ENCODE measurements at regions not wholly inside any gene's neighbourhood (a gene's known extent, or its start where the extent isn't known, plus 50 kb on each side); places are given as distances from the start of the nearest gene placed in this dataset.

- Histone ChIP-seq H2AFZ (ENCODE audit: low read length) (no peak overlapping the region), H3K36me3 (ENCODE audit: insufficient read depth, low read length) (no peaks in the 10 kb centered on the region), H3K4me3 (ENCODE audit: low read depth, low read length, poor library complexity, severe bottlenecking) (no peak overlapping the region), H3K27ac (ENCODE audit: low read depth, low read length, poor library complexity, severe bottlenecking) (no peak overlapping the region), H3K9me3 (ENCODE audit: low read length) (no peaks in the 10 kb centered on the region), H4K20me1 (ENCODE audit: insufficient read depth, low read length) (no peaks in the 10 kb centered on the region), H3K4me1 (ENCODE audit: insufficient read depth, low read length, poor library complexity, severe bottlenecking) (no peaks in the 10 kb centered on the region), H3K9me2 (ENCODE audit: insufficient read depth, low read length) (no peaks in the 10 kb centered on the region), H3K79me2 (ENCODE audit: insufficient read depth, low read depth, low read length) (no peaks in the 10 kb centered on the region), H3K4me2 (ENCODE audit: low read length) (no peak overlapping the region)
- POLR2A ChIA-PET = no interaction called here
- DNase-seq (ENCODE audit: low spot score) = no peak
- TF ChIP-seq EZH2phosphoT487 (IDR thresholded peaks at IDR 0.05; ENCODE audit: borderline replicate concordance, low read depth, low read length) = no peak
- TF ChIP-seq, protein P1, sequence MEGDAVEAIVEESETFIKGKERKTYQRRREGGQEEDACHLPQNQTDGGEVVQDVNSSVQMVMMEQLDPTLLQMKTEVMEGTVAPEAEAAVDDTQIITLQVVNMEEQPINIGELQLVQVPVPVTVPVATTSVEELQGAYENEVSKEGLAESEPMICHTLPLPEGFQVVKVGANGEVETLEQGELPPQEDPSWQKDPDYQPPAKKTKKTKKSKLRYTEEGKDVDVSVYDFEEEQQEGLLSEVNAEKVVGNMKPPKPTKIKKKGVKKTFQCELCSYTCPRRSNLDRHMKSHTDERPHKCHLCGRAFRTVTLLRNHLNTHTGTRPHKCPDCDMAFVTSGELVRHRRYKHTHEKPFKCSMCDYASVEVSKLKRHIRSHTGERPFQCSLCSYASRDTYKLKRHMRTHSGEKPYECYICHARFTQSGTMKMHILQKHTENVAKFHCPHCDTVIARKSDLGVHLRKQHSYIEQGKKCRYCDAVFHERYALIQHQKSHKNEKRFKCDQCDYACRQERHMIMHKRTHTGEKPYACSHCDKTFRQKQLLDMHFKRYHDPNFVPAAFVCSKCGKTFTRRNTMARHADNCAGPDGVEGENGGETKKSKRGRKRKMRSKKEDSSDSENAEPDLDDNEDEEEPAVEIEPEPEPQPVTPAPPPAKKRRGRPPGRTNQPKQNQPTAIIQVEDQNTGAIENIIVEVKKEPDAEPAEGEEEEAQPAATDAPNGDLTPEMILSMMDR (conservative IDR thresholded peaks at IDR 0.05; ENCODE audit: low read length) = no peak
- BruUV-seq (replicated peaks) = no TSS peak
- intact Hi-C loops (cut with micrococcal nuclease; ENCODE audit: unreplicated experiment) = no loop called here
- CTCF ChIA-PET (ENCODE audit: unreplicated experiment) = no interaction called here
These were observed 303.0 kb upstream of the TACR3 start for GRCh38 chr4:104022831-104023230.

DNA sequence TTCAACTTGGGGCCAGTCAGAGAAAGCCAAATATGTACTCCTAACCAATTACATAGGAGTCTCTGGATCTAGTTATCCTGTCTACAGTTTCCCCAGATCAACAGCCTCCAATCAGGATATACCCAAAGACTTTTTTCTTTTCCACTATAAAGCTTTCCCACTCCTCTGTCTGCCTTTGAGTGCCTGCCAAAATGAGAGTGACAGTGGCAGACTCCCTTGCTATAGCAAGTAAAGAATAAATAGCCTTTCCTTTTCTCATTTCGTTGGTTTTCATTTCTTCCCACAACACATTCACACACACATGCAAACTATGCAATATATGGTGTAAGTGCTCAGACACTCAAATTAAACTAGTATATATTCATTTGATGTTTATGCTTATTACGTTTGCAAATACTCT lies 302.4 kb upstream of the TACR3 start:
- H3K4me3 ChIP-seq (ENCODE audit: low read depth, low read length, poor library complexity, severe bottlenecking) = no peak overlapping the region
- no peaks in the 10 kb centered on the region for H3K9me3 ChIP-seq (ENCODE audit: low read length)
- DNase-seq (ENCODE audit: low spot score) = no peak
- intact Hi-C loops (cut with micrococcal nuclease; ENCODE audit: unreplicated experiment) = no loop called here
- no peak overlapping the region for H2AFZ ChIP-seq (ENCODE audit: low read length)
- no peaks in the 10 kb centered on the region for H4K20me1 ChIP-seq (ENCODE audit: insufficient read depth, low read length)
- CTCF ChIA-PET (ENCODE audit: unreplicated experiment) = no interaction called here
- no TSS peak for BruUV-seq (replicated peaks)
- no peaks in the 10 kb centered on the region for H3K9me2 ChIP-seq (ENCODE audit: insufficient read depth, low read length)
- no peak overlapping the region for H3K27ac ChIP-seq (ENCODE audit: low read depth, low read length, poor library complexity, severe bottlenecking)
- POLR2A ChIA-PET = interaction anchor here (0.7 kb wide), 1 partner anchor 1613 kb away, joined by 3 read pairs; no protein-coding TSS in a partner anchor
- no peak overlapping the region for H3K4me2 ChIP-seq (ENCODE audit: low read length)
- TF ChIP-seq EZH2phosphoT487 (IDR thresholded peaks at IDR 0.05; ENCODE audit: borderline replicate concordance, low read depth, low read length) = no peak
- TF ChIP-seq, protein P1 (conservative IDR thresholded peaks at IDR 0.05; ENCODE audit: low read length) = no peak
- no peaks in the 10 kb centered on the region for H3K4me1 ChIP-seq (ENCODE audit: insufficient read depth, low read length, poor library complexity, severe bottlenecking)
- no peaks in the 10 kb centered on the region for H3K36me3 ChIP-seq (ENCODE audit: insufficient read depth, low read length)
- no peaks in the 10 kb centered on the region for H3K79me2 ChIP-seq (ENCODE audit: insufficient read depth, low read depth, low read length)

DNA sequence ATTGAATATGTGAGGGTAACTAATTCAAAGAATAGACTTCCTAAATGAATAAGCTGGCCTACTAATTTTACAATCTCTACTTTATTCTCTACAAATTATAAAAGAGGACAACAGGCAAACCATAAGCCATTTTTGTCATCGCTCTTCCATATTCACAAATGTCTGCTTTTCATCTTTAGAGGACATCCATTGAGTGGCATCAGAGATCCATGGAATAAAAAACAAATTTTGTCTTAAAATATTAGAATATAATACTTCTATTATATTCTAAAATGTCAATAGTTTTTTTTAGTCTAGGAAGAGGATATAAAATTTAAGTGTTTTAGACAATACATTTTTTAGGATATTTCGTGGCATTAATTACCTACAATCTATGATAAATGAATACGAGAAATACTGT lies 300.9 kb upstream of the TACR3 start:
- intact Hi-C loops (cut with micrococcal nuclease; ENCODE audit: unreplicated experiment) = no loop called here
- no peaks in the 10 kb centered on the region for H3K79me2 ChIP-seq (ENCODE audit: insufficient read depth, low read depth, low read length)
- DNase-seq (ENCODE audit: low spot score) = no peak
- ChIA-PET CTCF (ENCODE audit: unreplicated experiment) (no interaction called here), POLR2A (no interaction called here)
- no TSS peak for BruUV-seq (replicated peaks)
- H3K9me3 ChIP-seq (ENCODE audit: low read length) = no peaks in the 10 kb centered on the region
- no peaks in the 10 kb centered on the region for H3K4me1 ChIP-seq (ENCODE audit: insufficient read depth, low read length, poor library complexity, severe bottlenecking)
- no peak overlapping the region for H3K27ac ChIP-seq (ENCODE audit: low read depth, low read length, poor library complexity, severe bottlenecking)
- no peak overlapping the region for H2AFZ ChIP-seq (ENCODE audit: low read length)
- no peaks in the 10 kb centered on the region for H3K9me2 ChIP-seq (ENCODE audit: insufficient read depth, low read length)
- no peak overlapping the region for H3K4me2 ChIP-seq (ENCODE audit: low read length)
- H3K36me3 ChIP-seq (ENCODE audit: insufficient read depth, low read length) = no peaks in the 10 kb centered on the region
- H4K20me1 ChIP-seq (ENCODE audit: insufficient read depth, low read length) = no peaks in the 10 kb centered on the region
- H3K4me3 ChIP-seq (ENCODE audit: low read depth, low read length, poor library complexity, severe bottlenecking) = no peak overlapping the region
- no peak for TF ChIP-seq EZH2phosphoT487 (IDR thresholded peaks at IDR 0.05; ENCODE audit: borderline replicate concordance, low read depth, low read length)
- TF ChIP-seq, protein P1 (conservative IDR thresholded peaks at IDR 0.05; ENCODE audit: low read length) = no peak

Data from OCI-LY7 (cell line).